Esophagus muscularis mucosa (tissue), 4 donors: ENCODE measurements at regions not wholly inside any gene's neighbourhood (a gene's known extent, or its start where the extent isn't known, plus 50 kb on each side); places are given as distances from the start of the nearest gene placed in this dataset.

ENCODE experiments used
- DNase-seq: peaks from one replicate; pipeline ENCODE4 v3.0.0-alpha.2; 2017; ENCODE audit errors: extremely low spot score
- H3K27ac ChIP-seq, 4 donors: fragments of 200-600 bp; sonication (generic); replicated peaks in 1 of 4; 1 replicate in 3 of 4; 2 replicates in 1 of 4; pipeline ENCODE4 v1.5.1; 2016 to 2019; ENCODE audit warnings: mild to moderate bottlenecking in 1 of 4
- H3K27me3 ChIP-seq, 4 donors: fragments of 200-600 bp; sonication (generic); one replicate each; pipeline versions ENCODE4 v1.5.1 to v1.6.0; 2016 to 2019
- H3K36me3 ChIP-seq, 4 donors: fragments of 200-600 bp; sonication (generic); one replicate each; pipeline ENCODE4 v1.5.1; 2016 to 2019
- H3K4me1 ChIP-seq, 4 donors: fragments of 200-600 bp; sonication (generic); one replicate each; pipeline ENCODE4 v1.5.1; 2016 to 2019
- H3K4me3 ChIP-seq, 4 donors: fragments of 200-600 bp; sonication (generic); 1 replicate in 2 of 4; 2 replicates in 2 of 4; pipeline ENCODE4 v1.5.1; 2016 to 2019; ENCODE audit warnings: mild to moderate bottlenecking in 4 of 4, moderate library complexity in 1 of 4
- H3K9me3 ChIP-seq, 4 donors: fragments of 200-600 bp; sonication (generic); 1 replicate in 3 of 4; 2 replicates in 1 of 4; pipeline ENCODE4 v1.5.1; 2016 to 2019
- EP300 ChIP-seq: sonication (generic); formaldehyde crosslinking; IDR thresholded peaks from one replicate; pipeline ENCODE4 v1.6.1; 2017; ENCODE audit warnings: antibody characterized with exemption
- POLR2A ChIP-seq: fragments of 450-650 bp; IDR thresholded peaks from one replicate; pipeline ENCODE4 v1.6.1; 2017; ENCODE audit warnings: antibody characterized with exemption, moderate library complexity, mild to moderate bottlenecking, low read depth
- POLR2AphosphoS5 ChIP-seq, 2 donors: sonication (generic); formaldehyde crosslinking; IDR thresholded peaks; one replicate each; pipeline ENCODE4 v1.6.1; 2017; ENCODE audit warnings: antibody characterized with exemption in 2 of 2
- WGBS: methylation state at CpG from one replicate; pipeline ENCODE4 v1.1.5; 2018; 5-methylcytosine and 5-hydroxymethylcytosine counted together
- intact Hi-C: fragments of 100-400 bp; cut with DNase I; formaldehyde crosslinking; loops from one replicate; pipeline ENCODE4 v1.15.1; 2023
- TF ChIP-seq, protein P1 (sequence below), 3 experiments: fragments of 200-600 bp in 2 of 3; fragments of 450-650 bp in 1 of 3; sonication (generic) in 2 of 3; IDR thresholded peaks; one replicate each; pipeline ENCODE4 v1.5.1; 2017 to 2019; ENCODE audit warnings: antibody characterized with exemption in 3 of 3, mild to moderate bottlenecking in 2 of 3, moderate library complexity in 1 of 3

DNA sequence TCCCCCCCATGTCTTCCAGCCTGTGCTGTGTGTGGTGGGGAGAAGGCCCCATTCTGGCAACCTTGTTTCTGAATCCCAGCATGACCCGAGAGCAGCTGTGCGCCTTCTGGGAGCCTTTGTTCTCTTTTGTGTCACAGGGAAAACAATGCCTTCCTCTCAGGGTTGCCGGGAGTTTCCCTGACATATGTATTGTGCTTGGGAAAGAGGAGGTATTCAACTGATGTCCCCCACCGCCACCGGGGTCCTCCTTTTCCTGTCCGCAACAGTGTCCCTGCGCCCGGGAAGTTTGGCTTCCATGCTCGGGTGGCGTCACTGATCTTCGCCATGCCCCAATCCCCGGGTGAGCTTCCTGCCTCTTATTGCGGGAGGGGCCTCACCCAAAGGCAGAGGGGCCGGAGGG lies 77.5 kb upstream of the ASB18 start:
- H3K4me1 ChIP-seq, result peaks cover 0 to 14% (median 11%) of the 10 kb centered on the region in 4 donors
- no peaks in the 10 kb centered on the region for H3K27me3 ChIP-seq
- intact Hi-C loops, result loop anchor here (10.0 kb wide), 1 partner anchor 223 kb away; the partner anchor contains the start of gene ACKR3
- TF ChIP-seq EP300 (no peak), POLR2AphosphoS5 (IDR thresholded peaks at IDR 0.05) (no peak), POLR2A (no peak)
- TF ChIP-seq, protein P1, sequence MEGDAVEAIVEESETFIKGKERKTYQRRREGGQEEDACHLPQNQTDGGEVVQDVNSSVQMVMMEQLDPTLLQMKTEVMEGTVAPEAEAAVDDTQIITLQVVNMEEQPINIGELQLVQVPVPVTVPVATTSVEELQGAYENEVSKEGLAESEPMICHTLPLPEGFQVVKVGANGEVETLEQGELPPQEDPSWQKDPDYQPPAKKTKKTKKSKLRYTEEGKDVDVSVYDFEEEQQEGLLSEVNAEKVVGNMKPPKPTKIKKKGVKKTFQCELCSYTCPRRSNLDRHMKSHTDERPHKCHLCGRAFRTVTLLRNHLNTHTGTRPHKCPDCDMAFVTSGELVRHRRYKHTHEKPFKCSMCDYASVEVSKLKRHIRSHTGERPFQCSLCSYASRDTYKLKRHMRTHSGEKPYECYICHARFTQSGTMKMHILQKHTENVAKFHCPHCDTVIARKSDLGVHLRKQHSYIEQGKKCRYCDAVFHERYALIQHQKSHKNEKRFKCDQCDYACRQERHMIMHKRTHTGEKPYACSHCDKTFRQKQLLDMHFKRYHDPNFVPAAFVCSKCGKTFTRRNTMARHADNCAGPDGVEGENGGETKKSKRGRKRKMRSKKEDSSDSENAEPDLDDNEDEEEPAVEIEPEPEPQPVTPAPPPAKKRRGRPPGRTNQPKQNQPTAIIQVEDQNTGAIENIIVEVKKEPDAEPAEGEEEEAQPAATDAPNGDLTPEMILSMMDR (IDR thresholded peaks at IDR 0.05), result no peak
- H3K27ac ChIP-seq, result no peak overlapping the region
- no peak overlapping the region for H3K4me3 ChIP-seq
- no peaks in the 10 kb centered on the region for H3K36me3 ChIP-seq
- 79% methylated on average over 12 of the region's 14 CpGs for WGBS
- H3K9me3 ChIP-seq, result no peaks in the 10 kb centered on the region
- DNase-seq, result no peak

DNA sequence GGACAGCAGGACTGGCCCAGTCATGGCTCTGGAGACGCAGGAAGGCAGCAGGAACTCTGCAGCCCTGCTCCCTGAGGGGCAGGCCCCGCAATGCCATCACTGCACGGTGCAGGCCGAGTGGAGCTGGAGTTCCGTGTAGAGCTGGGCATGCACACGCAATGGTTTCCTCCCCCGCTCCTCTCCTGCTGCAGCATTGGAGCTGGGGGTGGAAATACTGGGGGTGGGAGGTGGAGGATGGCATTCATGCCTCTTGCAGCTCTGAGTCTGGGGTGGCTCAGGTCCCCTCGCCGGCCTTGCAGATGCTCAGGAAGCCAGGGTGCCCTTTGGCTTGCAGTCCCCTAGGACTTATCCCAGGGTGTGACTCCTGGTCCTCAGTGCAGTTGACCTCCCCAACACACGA lies 78.3 kb upstream of the ASB18 start:
- no peaks in the 10 kb centered on the region for H3K9me3 ChIP-seq
- intact Hi-C loops, result loop anchor here (10.0 kb wide), 1 partner anchor 222 kb away; the partner anchor contains the start of gene ACKR3
- no peak overlapping the region for H3K4me3 ChIP-seq
- H3K4me1 ChIP-seq, result peaks cover 0 to 14% (median 11%) of the 10 kb centered on the region in 4 donors
- DNase-seq, result no peak
- no peak for TF ChIP-seq POLR2A
- TF ChIP-seq POLR2AphosphoS5 (IDR thresholded peaks at IDR 0.05), result no peak
- no peak for TF ChIP-seq EP300
- TF ChIP-seq, protein P1 (IDR thresholded peaks at IDR 0.05), result no peak
- WGBS, result 96% methylated on average over 8 of the region's 10 CpGs
- H3K36me3 ChIP-seq, result no peaks in the 10 kb centered on the region
- no peak overlapping the region for H3K27ac ChIP-seq
- H3K27me3 ChIP-seq, result no peaks in the 10 kb centered on the region

DNA sequence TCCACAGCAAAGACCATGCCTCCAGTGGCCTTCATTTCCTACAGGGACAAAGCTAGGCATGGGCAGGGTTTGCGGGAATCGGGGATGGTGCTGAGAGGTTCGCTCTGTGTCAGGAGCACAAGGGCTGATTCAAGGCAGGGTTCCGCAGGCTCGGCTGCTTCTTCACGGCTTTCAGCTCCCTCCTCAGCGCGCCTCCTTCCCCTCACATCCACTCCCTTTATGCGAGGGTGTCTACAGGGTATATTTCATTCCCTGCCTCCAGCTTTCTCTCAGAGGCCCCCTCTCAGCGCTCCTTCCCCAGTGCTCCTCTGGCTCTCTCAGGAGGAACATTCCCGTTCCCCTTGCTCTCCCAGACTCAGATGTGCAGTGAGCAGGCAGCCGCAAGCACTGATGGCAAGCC lies 78.7 kb upstream of the ASB18 start:
- Histone ChIP-seq H3K36me3 (no peaks in the 10 kb centered on the region), H3K9me3 (no peaks in the 10 kb centered on the region), H3K4me1 (peaks cover 0 to 12% (median 11%) of the 10 kb centered on the region in 4 donors), H3K4me3 (no peak overlapping the region), H3K27me3 (no peaks in the 10 kb centered on the region), H3K27ac (no peak overlapping the region)
- TF ChIP-seq EP300 (no peak), POLR2A (no peak), POLR2AphosphoS5 (IDR thresholded peaks at IDR 0.05) (no peak)
- TF ChIP-seq, protein P1 (IDR thresholded peaks at IDR 0.05), result no peak
- WGBS, result 95% methylated on average over 12 of the region's 12 CpGs
- intact Hi-C loops, result loop anchor here (10.0 kb wide), 1 partner anchor 222 kb away; the partner anchor contains the start of gene ACKR3
- no peak for DNase-seq

DNA sequence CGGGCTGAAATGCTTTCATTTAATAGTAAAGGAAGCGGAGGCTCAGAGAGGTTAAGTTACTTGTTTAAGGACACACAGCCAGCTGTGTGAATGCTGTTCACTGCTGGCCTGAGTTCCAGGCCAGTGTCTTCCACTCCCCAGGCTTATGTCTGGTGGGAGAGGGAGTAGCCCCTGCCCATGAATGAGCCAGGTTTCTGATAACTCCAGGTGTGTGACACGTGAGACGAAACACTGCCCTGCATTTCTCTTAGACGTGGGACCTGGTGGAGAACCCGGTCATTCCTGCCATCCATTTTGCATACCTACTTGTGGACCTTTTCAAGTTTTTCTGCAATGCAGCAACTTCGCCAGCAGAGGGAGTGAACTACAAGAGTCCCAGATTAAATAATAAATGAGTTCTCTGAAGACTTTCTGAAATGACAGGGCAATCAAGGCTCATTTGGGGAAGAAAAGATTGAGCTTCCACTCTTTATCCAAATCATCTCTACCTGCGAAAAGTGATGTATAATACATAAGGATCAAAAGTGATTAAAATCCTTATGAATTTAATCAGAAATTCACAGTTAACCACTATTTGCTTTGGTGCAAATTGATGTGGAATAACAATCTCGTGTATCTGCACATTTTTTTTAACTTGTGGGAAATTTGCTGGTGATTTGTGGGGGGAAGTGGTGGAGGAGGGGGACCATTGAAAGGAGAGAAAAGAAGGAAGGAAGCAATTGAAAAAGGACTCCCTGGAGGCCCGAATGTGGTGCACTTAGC lies 79.4 kb upstream of the ASB18 start:
- no peaks in the 10 kb centered on the region for H3K36me3 ChIP-seq
- DNase-seq, result no peak
- WGBS, result 54% methylated on average over 10 of the region's 10 CpGs
- no peaks in the 10 kb centered on the region for H3K27me3 ChIP-seq
- H3K27ac ChIP-seq, result no peak overlapping the region
- no peak overlapping the region for H3K4me3 ChIP-seq
- no peak for TF ChIP-seq POLR2A
- TF ChIP-seq POLR2AphosphoS5 (IDR thresholded peaks at IDR 0.05), result no peak
- TF ChIP-seq, protein P1 (IDR thresholded peaks at IDR 0.05), result peak; percentile 70 to 86 (median 75)
- H3K4me1 ChIP-seq, result peaks cover 0 to 7% (median 5%) of the 10 kb centered on the region in 4 donors
- intact Hi-C loops, result loop anchor here (10.0 kb wide), 1 partner anchor 221 kb away; the partner anchor contains the start of gene ACKR3
- no peaks in the 10 kb centered on the region for H3K9me3 ChIP-seq
